ENCODE measurements at regions not wholly inside any gene's neighbourhood (a gene's known extent, or its start where the extent isn't known, plus 50 kb on each side); places are given as distances from the start of the nearest gene placed in this dataset.

GRCh38 chr4:4776335-4776734 lies 83.1 kb upstream of the MSX1 start:
- POLR2A ChIA-PET, result no interaction called here
- Mint-ChIP-seq H3K4me1 (no peaks in the 10 kb centered on the region), H3K4me3 (no peak overlapping the region), H3K27ac (no peak overlapping the region), H3K9me3 (peaks cover 0 to 44% (median 7%) of the 10 kb centered on the region in 11 donors), H3K36me3 (peaks cover 0 to 8% (median 5%) of the 10 kb centered on the region in 5 donors), H3K27me3 (peaks cover 0 to 2% (median 0%) of the 10 kb centered on the region in 5 donors)
- Histone ChIP-seq H3K36me3 (ENCODE audit: control insufficient read depth in 2 of 3, insufficient read depth in 3 of 3, low read length in 3 of 3) (no peaks in the 10 kb centered on the region), H3K27me3 (ENCODE audit: control insufficient read depth in 2 of 2, insufficient read depth in 2 of 2, low read length in 2 of 2) (no peaks in the 10 kb centered on the region), H3K4me1 (ENCODE audit: control insufficient read depth in 2 of 2, insufficient read depth in 2 of 2, low read length in 2 of 2) (no peaks in the 10 kb centered on the region), H3K4me3 (ENCODE audit: low read length) (no peak overlapping the region), H3K9me3 (ENCODE audit: control insufficient read depth in 2 of 3, low read length in 3 of 3) (no peaks in the 10 kb centered on the region), H3K27ac (ENCODE audit: low read depth, low read length) (no peak overlapping the region)
- ATAC-seq (no peak), DNase-seq (no peak)
- CTCF ChIA-PET, result no interaction called here
- intact Hi-C loops (cut with micrococcal nuclease), result no loop called here

DNA sequence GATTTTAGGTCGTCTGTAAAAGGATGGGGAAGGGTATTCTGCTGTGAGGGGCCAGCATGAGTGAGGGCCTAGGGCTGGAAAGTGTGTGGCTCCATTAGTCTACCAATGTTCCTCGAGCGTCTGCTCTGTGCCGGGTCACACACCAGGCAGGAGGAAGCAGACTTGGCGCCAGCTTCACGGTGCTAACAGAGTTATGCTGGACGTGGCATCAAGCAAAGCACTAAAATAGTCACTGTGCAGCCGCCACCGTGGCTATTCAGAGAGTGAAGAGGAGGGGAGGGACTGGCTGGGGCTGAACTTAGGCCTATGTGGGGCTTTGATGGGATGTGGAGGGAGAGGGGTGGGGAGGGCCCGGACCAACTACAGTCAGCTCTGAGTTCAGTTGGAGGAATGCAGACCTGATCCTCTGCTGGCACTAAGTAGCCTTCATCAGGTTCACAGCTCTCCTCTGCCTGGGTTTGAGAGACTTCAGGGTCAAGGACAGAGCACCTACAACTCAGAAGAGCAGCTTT lies 83.9 kb upstream of the MSX1 start:
- H3K9me3 Mint-ChIP-seq, result peaks cover 0 to 36% (median 6%) of the 10 kb centered on the region in 11 donors
- ATAC-seq (no peak), DNase-seq (no peak)
- H3K27ac Mint-ChIP-seq, result no peak overlapping the region
- H3K27me3 Mint-ChIP-seq, result peaks cover 0 to 2% (median 0%) of the 10 kb centered on the region in 5 donors
- Histone ChIP-seq H3K27ac (ENCODE audit: low read depth, low read length) (no peak overlapping the region), H3K27me3 (ENCODE audit: control insufficient read depth in 2 of 2, insufficient read depth in 2 of 2, low read length in 2 of 2) (no peaks in the 10 kb centered on the region), H3K4me3 (ENCODE audit: low read length) (no peak overlapping the region), H3K36me3 (ENCODE audit: control insufficient read depth in 2 of 3, insufficient read depth in 3 of 3, low read length in 3 of 3) (no peaks in the 10 kb centered on the region), H3K9me3 (ENCODE audit: control insufficient read depth in 2 of 3, low read length in 3 of 3) (no peaks in the 10 kb centered on the region), H3K4me1 (ENCODE audit: control insufficient read depth in 2 of 2, insufficient read depth in 2 of 2, low read length in 2 of 2) (no peaks in the 10 kb centered on the region)
- CTCF ChIA-PET, result no interaction called here
- POLR2A ChIA-PET, result no interaction called here
- H3K4me1 Mint-ChIP-seq, result no peaks in the 10 kb centered on the region
- no peak overlapping the region for H3K4me3 Mint-ChIP-seq
- intact Hi-C loops (cut with micrococcal nuclease), result no loop called here
- peaks cover 0 to 8% (median 5%) of the 10 kb centered on the region in 5 donors for H3K36me3 Mint-ChIP-seq

DNA sequence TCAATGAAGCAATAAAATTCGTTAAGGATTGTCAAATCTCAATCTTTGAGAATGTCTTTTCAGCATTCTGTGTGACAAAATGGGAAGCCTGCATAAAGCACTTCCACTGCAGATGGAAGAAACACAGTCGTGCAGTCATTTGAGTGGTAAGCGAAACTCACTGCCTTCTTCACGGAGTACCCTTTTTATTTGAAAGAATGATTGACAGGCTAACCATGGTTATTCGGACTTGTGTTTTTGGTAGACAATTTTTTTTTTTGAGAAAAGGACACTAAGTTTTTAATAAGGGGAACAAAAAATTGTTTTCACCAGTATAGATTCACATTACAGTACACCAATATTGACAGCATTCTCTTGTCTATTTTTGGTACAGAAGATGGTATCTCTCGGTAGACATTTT lies 86.9 kb upstream of the MSX1 start:
- ATAC-seq, result no peak
- no peaks in the 10 kb centered on the region for H3K4me1 Mint-ChIP-seq
- intact Hi-C loops (cut with micrococcal nuclease), result no loop called here

DNA sequence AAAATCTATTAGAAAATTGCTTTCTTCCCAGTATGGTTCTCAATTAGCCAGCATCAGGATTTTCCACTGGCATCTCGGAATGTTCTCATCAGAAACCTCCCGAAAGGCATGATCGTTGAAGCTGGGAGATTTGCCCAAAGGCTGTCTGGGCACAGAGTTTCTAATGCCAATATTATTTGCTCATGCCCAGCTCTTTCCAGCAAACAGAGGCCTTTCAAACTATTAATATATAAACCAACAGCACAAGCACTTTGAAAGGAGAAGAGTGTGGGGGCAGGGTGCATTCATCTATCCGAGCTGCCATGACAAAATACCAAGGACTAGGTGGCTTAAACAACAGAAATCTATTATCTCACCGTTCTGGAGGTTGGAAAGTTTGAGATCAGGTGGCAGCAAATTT lies 88.3 kb upstream of the MSX1 start:
- ChIA-PET CTCF (no interaction called here), POLR2A (no interaction called here)
- H3K4me3 Mint-ChIP-seq, result no peak overlapping the region
- H3K27ac Mint-ChIP-seq, result no peak overlapping the region
- no peak overlapping the region for H3K4me3 ChIP-seq (ENCODE audit: low read length)
- DNase-seq (no peak), ATAC-seq (no peak)
- H3K36me3 Mint-ChIP-seq, result peaks cover 0 to 5% (median under 1%) of the 10 kb centered on the region in 5 donors
- H3K27ac ChIP-seq (ENCODE audit: low read depth, low read length), result no peak overlapping the region
- peaks cover 3 to 14% (median 5%) of the 10 kb centered on the region in 11 donors for H3K9me3 Mint-ChIP-seq
- H3K9me3 ChIP-seq (ENCODE audit: control insufficient read depth in 2 of 3, low read length in 3 of 3), result no peaks in the 10 kb centered on the region
- intact Hi-C loops (cut with micrococcal nuclease), result no loop called here
- H3K4me1 Mint-ChIP-seq, result no peaks in the 10 kb centered on the region
- H3K4me1 ChIP-seq (ENCODE audit: control insufficient read depth in 2 of 2, insufficient read depth in 2 of 2, low read length in 2 of 2), result no peaks in the 10 kb centered on the region
- no peaks in the 10 kb centered on the region for H3K36me3 ChIP-seq (ENCODE audit: control insufficient read depth in 2 of 3, insufficient read depth in 3 of 3, low read length in 3 of 3)
- H3K27me3 ChIP-seq (ENCODE audit: control insufficient read depth in 2 of 2, insufficient read depth in 2 of 2, low read length in 2 of 2), result no peaks in the 10 kb centered on the region
- no peaks in the 10 kb centered on the region for H3K27me3 Mint-ChIP-seq

More for the DNA sequence above, 86.9 kb upstream of the MSX1 start:
- Histone ChIP-seq H3K27ac (ENCODE audit: low read depth, low read length) (no peak overlapping the region), H3K4me3 (ENCODE audit: low read length) (no peak overlapping the region), H3K4me1 (ENCODE audit: control insufficient read depth in 2 of 2, insufficient read depth in 2 of 2, low read length in 2 of 2) (no peaks in the 10 kb centered on the region), H3K27me3 (ENCODE audit: control insufficient read depth in 2 of 2, insufficient read depth in 2 of 2, low read length in 2 of 2) (no peaks in the 10 kb centered on the region), H3K36me3 (ENCODE audit: control insufficient read depth in 2 of 3, insufficient read depth in 3 of 3, low read length in 3 of 3) (no peaks in the 10 kb centered on the region), H3K9me3 (ENCODE audit: control insufficient read depth in 2 of 3, low read length in 3 of 3) (no peaks in the 10 kb centered on the region)
- Mint-ChIP-seq H3K27ac (no peak overlapping the region), H3K4me3 (no peak overlapping the region), H3K36me3 (peaks cover 0 to 5% (median 0%) of the 10 kb centered on the region in 5 donors), H3K9me3 (peaks cover 0 to 9% (median 3%) of the 10 kb centered on the region in 11 donors), H3K27me3 (peaks cover 0 to 2% (median 0%) of the 10 kb centered on the region in 5 donors)
- no peak for DNase-seq
- ChIA-PET CTCF (no interaction called here), POLR2A (no interaction called here)

GRCh38 chr4:4770610-4771009 lies 88.9 kb upstream of the MSX1 start:
- POLR2A ChIA-PET, result no interaction called here
- DNase-seq (no peak), ATAC-seq (no peak)
- Mint-ChIP-seq H3K36me3 (peaks cover 0 to 5% (median 1%) of the 10 kb centered on the region in 5 donors), H3K4me1 (no peaks in the 10 kb centered on the region), H3K4me3 (no peak overlapping the region), H3K9me3 (peaks cover 3 to 15% (median 5%) of the 10 kb centered on the region in 11 donors), H3K27ac (no peak overlapping the region), H3K27me3 (no peaks in the 10 kb centered on the region)
- intact Hi-C loops (cut with micrococcal nuclease), result no loop called here
- Histone ChIP-seq H3K27me3 (ENCODE audit: control insufficient read depth in 2 of 2, insufficient read depth in 2 of 2, low read length in 2 of 2) (no peaks in the 10 kb centered on the region), H3K4me3 (ENCODE audit: low read length) (no peak overlapping the region), H3K36me3 (ENCODE audit: control insufficient read depth in 2 of 3, insufficient read depth in 3 of 3, low read length in 3 of 3) (no peaks in the 10 kb centered on the region), H3K9me3 (ENCODE audit: control insufficient read depth in 2 of 3, low read length in 3 of 3) (no peaks in the 10 kb centered on the region), H3K4me1 (ENCODE audit: control insufficient read depth in 2 of 2, insufficient read depth in 2 of 2, low read length in 2 of 2) (no peaks in the 10 kb centered on the region), H3K27ac (ENCODE audit: low read depth, low read length) (no peak overlapping the region)
- CTCF ChIA-PET, result no interaction called here

DNA sequence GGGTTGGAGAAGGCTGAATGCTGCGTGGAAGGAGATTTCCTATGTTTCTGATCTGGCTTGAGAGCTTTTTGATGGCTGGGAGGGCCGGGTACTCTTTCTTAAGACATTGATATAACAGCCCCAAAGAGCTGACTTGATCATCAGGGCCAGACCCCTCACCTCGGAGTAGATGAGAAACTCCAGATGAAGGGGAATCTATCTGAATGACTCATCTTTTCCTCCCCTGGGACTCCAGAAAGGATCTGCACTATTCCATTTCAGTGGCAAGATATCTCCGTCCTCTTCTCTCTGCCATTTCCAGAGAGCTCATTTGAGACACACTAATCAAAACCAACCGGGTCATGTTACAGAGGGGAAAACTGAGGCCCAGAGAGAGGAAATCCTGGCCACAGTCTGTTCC lies 92.9 kb upstream of the MSX1 start:
- ChIA-PET POLR2A (no interaction called here), CTCF (no interaction called here)
- DNase-seq, result no peak
- peaks cover 3 to 27% (median 12%) of the 10 kb centered on the region in 11 donors for H3K9me3 Mint-ChIP-seq
- peaks cover 0 to 15% (median 7%) of the 10 kb centered on the region in 5 donors for H3K36me3 Mint-ChIP-seq
- H3K27me3 ChIP-seq (ENCODE audit: control insufficient read depth in 2 of 2, insufficient read depth in 2 of 2, low read length in 2 of 2), result no peaks in the 10 kb centered on the region
- no peaks in the 10 kb centered on the region for H3K36me3 ChIP-seq (ENCODE audit: control insufficient read depth in 2 of 3, insufficient read depth in 3 of 3, low read length in 3 of 3)
- ATAC-seq, result no peak
- H3K27me3 Mint-ChIP-seq, result peaks cover 0 to 15% (median 0%) of the 10 kb centered on the region in 5 donors
- no peaks in the 10 kb centered on the region for H3K9me3 ChIP-seq (ENCODE audit: control insufficient read depth in 2 of 3, low read length in 3 of 3)
- no peak overlapping the region for H3K27ac Mint-ChIP-seq
- H3K27ac ChIP-seq (ENCODE audit: low read depth, low read length), result no peak overlapping the region
- intact Hi-C loops (cut with micrococcal nuclease), result no loop called here
- peaks cover 6 to 15% (median 7%) of the 10 kb centered on the region in 7 donors for H3K4me1 Mint-ChIP-seq
- H3K4me1 ChIP-seq (ENCODE audit: control insufficient read depth in 2 of 2, insufficient read depth in 2 of 2, low read length in 2 of 2), result peaks cover 0 to 3% of the 10 kb centered on the region in 2 donors
- H3K4me3 Mint-ChIP-seq, result no peak overlapping the region
- H3K4me3 ChIP-seq (ENCODE audit: low read length), result no peak overlapping the region

GRCh38 chr4:4765811-4766210 lies 93.7 kb upstream of the MSX1 start:
- peaks cover 6 to 15% (median 7%) of the 10 kb centered on the region in 7 donors for H3K4me1 Mint-ChIP-seq
- intact Hi-C loops (cut with micrococcal nuclease), result no loop called here
- no peak overlapping the region for H3K27ac ChIP-seq (ENCODE audit: low read depth, low read length)
- no peaks in the 10 kb centered on the region for H3K27me3 ChIP-seq (ENCODE audit: control insufficient read depth in 2 of 2, insufficient read depth in 2 of 2, low read length in 2 of 2)
- ChIA-PET CTCF (no interaction called here), POLR2A (no interaction called here)
- H3K36me3 Mint-ChIP-seq, result peaks cover 0 to 15% (median 7%) of the 10 kb centered on the region in 5 donors
- H3K36me3 ChIP-seq (ENCODE audit: control insufficient read depth in 2 of 3, insufficient read depth in 3 of 3, low read length in 3 of 3), result no peaks in the 10 kb centered on the region
- H3K4me3 Mint-ChIP-seq, result no peak overlapping the region
- H3K4me1 ChIP-seq (ENCODE audit: control insufficient read depth in 2 of 2, insufficient read depth in 2 of 2, low read length in 2 of 2), result peaks cover 0 to 3% of the 10 kb centered on the region in 2 donors
- no peak overlapping the region for H3K27ac Mint-ChIP-seq
- peaks cover 0 to 15% (median 0%) of the 10 kb centered on the region in 5 donors for H3K27me3 Mint-ChIP-seq
- H3K9me3 ChIP-seq (ENCODE audit: control insufficient read depth in 2 of 3, low read length in 3 of 3), result no peaks in the 10 kb centered on the region
- peaks cover 3 to 27% (median 12%) of the 10 kb centered on the region in 11 donors for H3K9me3 Mint-ChIP-seq
- no peak for ATAC-seq
- no peak for DNase-seq
- no peak overlapping the region for H3K4me3 ChIP-seq (ENCODE audit: low read length)

Data from naive thymus-derived CD4-positive, alpha-beta T cell (primary cell).